Tibial nerve (tissue), 4 donors: ENCODE measurements at regions not wholly inside any gene's neighbourhood (a gene's known extent, or its start where the extent isn't known, plus 50 kb on each side); places are given as distances from the start of the nearest gene placed in this dataset.

Experiments
- CTCF ChIP-seq, 5 experiments: fragments of 200-600 bp in 3 of 5; fragments of 450-650 bp in 2 of 5; sonication (generic) in 3 of 5; IDR thresholded peaks; one replicate each; pipeline ENCODE4 v1.5.1; 2016 to 2019; ENCODE audit warnings: antibody characterized with exemption in 5 of 5, mild to moderate bottlenecking in 3 of 5, moderate library complexity in 2 of 5
- EP300 ChIP-seq, 2 donors: sonication (generic); formaldehyde crosslinking; IDR thresholded peaks; one replicate each; pipeline ENCODE4 v1.6.1; 2017; ENCODE audit warnings: antibody characterized with exemption in 2 of 2, mild to moderate bottlenecking in 1 of 2

DNA sequence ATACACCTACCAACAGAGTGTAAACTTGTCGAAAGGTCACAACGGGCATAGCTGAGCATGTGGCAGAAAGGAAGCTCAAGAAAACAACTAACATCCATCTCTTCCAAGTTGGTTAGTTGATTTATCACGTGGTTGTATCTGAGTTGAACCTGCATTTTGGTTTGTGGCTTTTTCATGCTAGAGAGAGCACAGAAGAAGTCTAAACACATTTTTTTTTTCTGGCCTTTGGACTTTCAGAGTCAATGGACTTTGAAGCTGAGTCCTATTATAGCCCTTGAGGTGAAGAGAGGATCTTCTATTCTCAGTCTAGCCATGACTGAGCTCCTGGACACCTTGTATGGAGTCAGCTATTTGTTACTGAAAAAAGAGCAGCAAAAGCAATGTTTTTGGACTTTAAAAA, 150.6 kb upstream of the TRPC5 start:
- no peak for TF ChIP-seq EP300 (IDR thresholded peaks at IDR 0.05)
- no peak for TF ChIP-seq CTCF (IDR thresholded peaks at IDR 0.05)
